Stomach (tissue), 8 donors: ENCODE measurements at regions not wholly inside any gene's neighbourhood (a gene's known extent, or its start where the extent isn't known, plus 50 kb on each side); places are given as distances from the start of the nearest gene placed in this dataset.
A peak's percentile ranks its signal among the peaks of the same experiment; 100 is the strongest.

ENCODE experiments used
- DNase-seq, 2 donors: peaks; one replicate each; pipeline versions ENCODE4 v3.0.0 to v3.0.0-alpha.2; 2013 to 2019
- H3K27ac ChIP-seq, 5 donors: fragments of 200-600 bp in 4 of 5; sonication (generic) in 4 of 5; one replicate each; pipeline ENCODE4 v1.5.1; 2013 to 2019; ENCODE audit warnings: mild to moderate bottlenecking in 1 of 5, moderate library complexity in 1 of 5
- H3K27me3 ChIP-seq, 3 donors: fragments of 200-600 bp; sonication (generic); one replicate each; pipeline ENCODE4 v1.5.1; 2017 to 2019; ENCODE audit warnings: mixed run types in 1 of 3
- H3K36me3 ChIP-seq, 4 donors: fragments of 200-600 bp; sonication (generic); 1 replicate in 3 of 4; 2 replicates in 1 of 4; pipeline ENCODE4 v1.5.1; 2016 to 2019
- H3K4me1 ChIP-seq, 4 donors: fragments of 200-600 bp; sonication (generic); one replicate each; pipeline ENCODE4 v1.5.1; 2016 to 2019
- H3K4me3 ChIP-seq, 4 donors: fragments of 200-600 bp; sonication (generic) in 3 of 4; one replicate each; pipeline ENCODE4 v1.5.1; 2016 to 2019; ENCODE audit warnings: mild to moderate bottlenecking in 1 of 4
- H3K9me3 ChIP-seq, 4 donors: fragments of 200-600 bp; sonication (generic); one replicate each; pipeline ENCODE4 v1.5.1; 2016 to 2019
- EP300 ChIP-seq: sonication (generic); formaldehyde crosslinking; IDR thresholded peaks from one replicate; pipeline ENCODE4 v1.6.1; 2017; ENCODE audit warnings: antibody characterized with exemption
- POLR2A ChIP-seq, 4 donors: fragments of 450-650 bp; IDR thresholded peaks; one replicate each; pipeline ENCODE4 v1.6.1; 2016; ENCODE audit warnings: antibody characterized with exemption in 4 of 4, control low read depth in 2 of 4, mild to moderate bottlenecking in 1 of 4, moderate library complexity in 1 of 4
- POLR2AphosphoS5 ChIP-seq, 3 donors: sonication (generic); formaldehyde crosslinking; IDR thresholded peaks; one replicate each; pipeline ENCODE4 v1.6.1; 2016; ENCODE audit warnings: antibody characterized with exemption in 3 of 3
- WGBS, 5 donors: extraction: QIAGEN DNeasy Blood & Tissue Kit in 3 of 5; methylation state at CpG; one replicate each; pipeline versions ENCODE4 v1.1.5 to v1.1.7; 2013 to 2018; 5-methylcytosine and 5-hydroxymethylcytosine counted together
- intact Hi-C: fragments of 100-400 bp; cut with DNase I; formaldehyde crosslinking; loops from one replicate; pipeline ENCODE4 v1.15.1; 2023; ENCODE audit warnings: low total_unique reads
- TF ChIP-seq, protein P1 (sequence below), 7 experiments: fragments of 450-650 bp in 4 of 7; fragments of 200-600 bp in 3 of 7; sonication (generic) in 3 of 7; IDR thresholded peaks; one replicate each; pipeline ENCODE4 v1.5.1; 2016 to 2019; ENCODE audit warnings: antibody characterized with exemption in 7 of 7, control low read depth in 2 of 7, mild to moderate bottlenecking in 1 of 7
- donor health status: healthy with polysubstance abuse.
- donor health status: Bipolar disorder and iron deficiency.
- donor health status: healthy.

DNA sequence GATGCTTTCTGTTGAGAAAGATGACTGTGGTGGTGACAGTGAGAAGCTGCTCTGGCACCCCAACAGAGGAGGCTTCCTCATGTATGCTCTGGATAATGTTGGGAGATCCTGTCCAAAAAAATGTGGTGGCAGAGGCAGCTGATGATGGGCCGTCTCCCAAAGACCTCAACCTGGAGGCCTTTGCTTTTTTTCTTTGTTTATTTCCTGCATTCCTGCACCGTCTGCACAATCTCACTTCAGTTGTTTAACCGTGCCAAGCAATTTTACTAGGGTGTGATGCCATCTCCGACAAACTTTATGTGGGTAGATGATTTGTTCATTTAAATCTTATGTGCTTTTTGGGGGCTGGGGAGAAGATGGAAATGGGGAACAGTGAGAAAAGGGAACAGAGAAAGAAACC lies 62.2 kb upstream of the IGFBP5 start:
- H3K4me1 ChIP-seq: peaks cover 5 to 55% (median 8%) of the 10 kb centered on the region in 4 donors
- H3K27me3 ChIP-seq: no peaks in the 10 kb centered on the region
- H3K36me3 ChIP-seq: no peaks in the 10 kb centered on the region
- TF ChIP-seq, protein P1, sequence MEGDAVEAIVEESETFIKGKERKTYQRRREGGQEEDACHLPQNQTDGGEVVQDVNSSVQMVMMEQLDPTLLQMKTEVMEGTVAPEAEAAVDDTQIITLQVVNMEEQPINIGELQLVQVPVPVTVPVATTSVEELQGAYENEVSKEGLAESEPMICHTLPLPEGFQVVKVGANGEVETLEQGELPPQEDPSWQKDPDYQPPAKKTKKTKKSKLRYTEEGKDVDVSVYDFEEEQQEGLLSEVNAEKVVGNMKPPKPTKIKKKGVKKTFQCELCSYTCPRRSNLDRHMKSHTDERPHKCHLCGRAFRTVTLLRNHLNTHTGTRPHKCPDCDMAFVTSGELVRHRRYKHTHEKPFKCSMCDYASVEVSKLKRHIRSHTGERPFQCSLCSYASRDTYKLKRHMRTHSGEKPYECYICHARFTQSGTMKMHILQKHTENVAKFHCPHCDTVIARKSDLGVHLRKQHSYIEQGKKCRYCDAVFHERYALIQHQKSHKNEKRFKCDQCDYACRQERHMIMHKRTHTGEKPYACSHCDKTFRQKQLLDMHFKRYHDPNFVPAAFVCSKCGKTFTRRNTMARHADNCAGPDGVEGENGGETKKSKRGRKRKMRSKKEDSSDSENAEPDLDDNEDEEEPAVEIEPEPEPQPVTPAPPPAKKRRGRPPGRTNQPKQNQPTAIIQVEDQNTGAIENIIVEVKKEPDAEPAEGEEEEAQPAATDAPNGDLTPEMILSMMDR (IDR thresholded peaks at IDR 0.05): no peak
- TF ChIP-seq POLR2AphosphoS5 (IDR thresholded peaks at IDR 0.05) (peak in 1 of 3 donors; percentile 28), EP300 (no peak), POLR2A (IDR thresholded peaks at IDR 0.05) (no peak)
- intact Hi-C loops: no loop called here
- H3K4me3 ChIP-seq: no peak overlapping the region
- no peak for DNase-seq
- H3K9me3 ChIP-seq: no peaks in the 10 kb centered on the region
- WGBS, 5 donors: 22 to 38% (median 32%) methylated on average over 4 of the region's 4 CpGs
- H3K27ac ChIP-seq: no peak overlapping the region

DNA sequence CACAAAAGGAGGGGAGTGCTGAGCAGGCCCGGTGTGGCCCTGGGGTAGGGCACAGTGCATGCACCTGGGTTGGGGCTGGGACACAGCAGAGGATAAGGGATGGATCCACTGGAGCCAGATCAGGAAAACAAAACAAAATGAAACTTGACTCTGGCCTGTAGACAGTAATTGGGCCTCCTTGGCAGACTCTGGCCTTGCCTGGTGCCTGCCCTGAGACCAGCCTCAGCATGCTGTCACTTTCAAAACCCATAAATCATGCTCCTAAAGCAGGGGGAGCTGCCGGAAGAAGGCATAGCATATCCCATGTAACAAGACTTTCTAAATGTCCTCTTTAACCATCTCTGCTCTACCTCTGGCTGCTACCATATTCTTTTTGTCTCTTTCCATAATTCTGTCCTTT lies 61.1 kb upstream of the IGFBP5 start:
- Histone ChIP-seq H3K36me3 (no peaks in the 10 kb centered on the region), H3K27me3 (no peaks in the 10 kb centered on the region), H3K27ac (no peak overlapping the region), H3K4me1 (peaks cover 5 to 53% (median 8%) of the 10 kb centered on the region in 4 donors), H3K9me3 (no peaks in the 10 kb centered on the region), H3K4me3 (no peak overlapping the region)
- no peak for DNase-seq
- 79 to 98% (median 91%) methylated on average over 2 of the region's 2 CpGs for WGBS, 5 donors
- TF ChIP-seq POLR2A (IDR thresholded peaks at IDR 0.05): no peak
- TF ChIP-seq EP300: no peak
- no peak for TF ChIP-seq POLR2AphosphoS5 (IDR thresholded peaks at IDR 0.05)
- TF ChIP-seq, protein P1 (IDR thresholded peaks at IDR 0.05): no peak
- intact Hi-C loops: no loop called here

DNA sequence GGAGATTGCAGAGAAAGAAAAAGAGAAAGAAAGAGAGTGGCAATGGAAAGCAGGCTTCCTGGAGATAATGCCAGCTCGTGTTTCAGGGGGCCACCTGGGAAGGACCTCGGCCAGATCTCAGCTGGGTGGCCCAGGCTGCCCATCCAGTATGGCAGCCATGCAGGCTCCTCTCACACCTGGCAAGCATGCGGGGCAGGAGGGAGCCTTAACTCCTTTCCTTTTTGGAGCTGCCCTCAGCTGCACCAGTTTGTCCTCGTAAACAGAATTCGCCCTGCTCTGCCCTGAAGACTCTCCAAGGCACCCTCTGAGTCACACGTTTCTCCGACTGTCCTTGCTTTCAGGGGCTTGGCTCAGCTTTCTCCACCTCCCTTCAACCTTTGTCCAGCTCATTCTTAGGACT lies 59.5 kb upstream of the IGFBP5 start:
- 80 to 90% (median 86%) methylated on average over 7 of the region's 7 CpGs for WGBS, 5 donors

DNA sequence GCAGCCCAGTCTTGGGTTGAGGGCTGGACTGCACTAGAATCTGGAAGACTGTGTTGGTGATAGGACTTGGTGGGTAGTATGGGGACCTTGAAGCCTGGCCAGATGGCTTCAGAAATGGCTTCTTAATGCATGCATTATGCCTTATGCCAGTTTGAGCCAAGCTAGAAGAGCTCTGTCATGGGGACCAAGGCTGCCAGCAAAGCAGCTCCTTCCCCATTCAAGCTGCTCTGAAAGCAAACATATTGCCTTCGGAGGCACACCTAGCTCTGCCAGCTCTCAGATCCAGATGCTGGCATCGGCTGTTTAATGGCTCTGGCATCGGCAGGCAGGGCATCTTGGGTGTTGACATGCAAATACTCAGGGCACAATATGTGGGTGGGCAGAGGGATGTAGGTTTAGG lies 59.0 kb upstream of the IGFBP5 start:
- Histone ChIP-seq H3K9me3 (no peaks in the 10 kb centered on the region), H3K4me1 (peaks cover 5 to 39% (median 7%) of the 10 kb centered on the region in 4 donors), H3K27ac (no peak overlapping the region), H3K36me3 (no peaks in the 10 kb centered on the region), H3K4me3 (no peak overlapping the region), H3K27me3 (no peaks in the 10 kb centered on the region)
- no peak for DNase-seq
- TF ChIP-seq EP300: no peak
- TF ChIP-seq, protein P1 (IDR thresholded peaks at IDR 0.05): no peak
- no peak for TF ChIP-seq POLR2AphosphoS5 (IDR thresholded peaks at IDR 0.05)
- no peak for TF ChIP-seq POLR2A (IDR thresholded peaks at IDR 0.05)
- WGBS, 5 donors: 30 to 62% (median 45%) methylated on average over 3 of the region's 3 CpGs
- intact Hi-C loops: no loop called here

More for the DNA sequence above, 59.5 kb upstream of the IGFBP5 start:
- intact Hi-C loops: no loop called here
- no peak overlapping the region for H3K4me3 ChIP-seq
- no peaks in the 10 kb centered on the region for H3K36me3 ChIP-seq
- no peaks in the 10 kb centered on the region for H3K27me3 ChIP-seq
- DNase-seq: no peak
- no peak for TF ChIP-seq POLR2AphosphoS5 (IDR thresholded peaks at IDR 0.05)
- no peak for TF ChIP-seq POLR2A (IDR thresholded peaks at IDR 0.05)
- TF ChIP-seq, protein P1 (IDR thresholded peaks at IDR 0.05): no peak
- no peak for TF ChIP-seq EP300
- H3K9me3 ChIP-seq: no peaks in the 10 kb centered on the region
- no peak overlapping the region for H3K27ac ChIP-seq
- H3K4me1 ChIP-seq: peaks cover 5 to 42% (median 7%) of the 10 kb centered on the region in 4 donors
